ENCODE measurements at regions not wholly inside any gene's neighbourhood (a gene's known extent, or its start where the extent isn't known, plus 50 kb on each side); places are given as distances from the start of the nearest gene placed in this dataset.

- TF ChIP-seq CTCF (IDR thresholded peaks at IDR 0.05 in 4 of 5, conservative IDR thresholded peaks at IDR 0.05 in 1 of 5): no peak
- no peak for TF ChIP-seq POLR2A (IDR thresholded peaks at IDR 0.05)
Observed at GRCh38 chr7:46091071-46091470, 170.0 kb upstream of the IGFBP3 start.
